OCI-LY1 (cell line): ENCODE measurements at regions not wholly inside any gene's neighbourhood (a gene's known extent, or its start where the extent isn't known, plus 50 kb on each side); places are given as distances from the start of the nearest gene placed in this dataset.

Experiments
- EZH2 ChIP-seq: fragments of 200-600 bp; sonication (generic), shearing (Covaris generic); IDR thresholded peaks from 2 replicates; pipeline ENCODE4 v1.8.0; 2017; ENCODE audit warnings: borderline replicate concordance, mixed run types, mild to moderate bottlenecking, antibody characterized with exemption, low read length, moderate library complexity, mixed read lengths
- TF ChIP-seq, protein P1 (sequence below): fragments of 200-600 bp; sonication (generic), shearing (Covaris generic); IDR thresholded peaks from 2 replicates; pipeline ENCODE4 v1.5.1; 2017; ENCODE audit warnings: mild to moderate bottlenecking, antibody characterized with exemption, low read length, moderate library complexity, mixed read lengths

DNA sequence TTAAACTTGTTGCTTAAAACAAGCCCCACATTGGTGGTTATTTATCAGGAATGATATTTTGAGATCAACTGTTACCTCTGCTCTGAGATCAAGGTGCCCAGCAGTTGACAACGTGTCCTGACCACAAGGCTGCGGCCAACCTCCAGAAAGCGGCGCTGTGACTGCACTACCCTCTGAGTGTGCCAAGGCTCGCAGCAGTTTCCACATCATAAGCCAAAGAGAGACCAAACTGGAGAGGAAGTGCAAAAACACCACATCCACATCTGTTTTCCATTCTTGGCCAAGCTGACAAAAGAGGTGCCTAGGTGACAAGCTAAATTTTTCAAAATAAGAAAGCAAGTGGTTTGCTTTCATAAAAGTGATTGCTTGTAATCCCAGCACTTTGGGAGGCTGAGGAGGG lies 410.8 kb upstream of the POU3F3 start:
- TF ChIP-seq, protein P1, sequence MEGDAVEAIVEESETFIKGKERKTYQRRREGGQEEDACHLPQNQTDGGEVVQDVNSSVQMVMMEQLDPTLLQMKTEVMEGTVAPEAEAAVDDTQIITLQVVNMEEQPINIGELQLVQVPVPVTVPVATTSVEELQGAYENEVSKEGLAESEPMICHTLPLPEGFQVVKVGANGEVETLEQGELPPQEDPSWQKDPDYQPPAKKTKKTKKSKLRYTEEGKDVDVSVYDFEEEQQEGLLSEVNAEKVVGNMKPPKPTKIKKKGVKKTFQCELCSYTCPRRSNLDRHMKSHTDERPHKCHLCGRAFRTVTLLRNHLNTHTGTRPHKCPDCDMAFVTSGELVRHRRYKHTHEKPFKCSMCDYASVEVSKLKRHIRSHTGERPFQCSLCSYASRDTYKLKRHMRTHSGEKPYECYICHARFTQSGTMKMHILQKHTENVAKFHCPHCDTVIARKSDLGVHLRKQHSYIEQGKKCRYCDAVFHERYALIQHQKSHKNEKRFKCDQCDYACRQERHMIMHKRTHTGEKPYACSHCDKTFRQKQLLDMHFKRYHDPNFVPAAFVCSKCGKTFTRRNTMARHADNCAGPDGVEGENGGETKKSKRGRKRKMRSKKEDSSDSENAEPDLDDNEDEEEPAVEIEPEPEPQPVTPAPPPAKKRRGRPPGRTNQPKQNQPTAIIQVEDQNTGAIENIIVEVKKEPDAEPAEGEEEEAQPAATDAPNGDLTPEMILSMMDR: no peak
- TF ChIP-seq EZH2: no peak
